BJ (cell line): ENCODE measurements at regions not wholly inside any gene's neighbourhood (a gene's known extent, or its start where the extent isn't known, plus 50 kb on each side); places are given as distances from the start of the nearest gene placed in this dataset.

Source experiments
- CTCF ChIA-PET: fragments of 350-600 bp; formaldehyde crosslinking; extraction: SDS; loops from one replicate; lab custom pipeline; 2021; ENCODE audit warnings: antibody characterized with exemption, inconsistent platforms; lab: Yijun Ruan, JAX
- POLR2A ChIA-PET: fragments of 300-600 bp; sonication (Branson Sonifier 250); formaldehyde crosslinking; extraction: SDS; loops from one replicate; lab custom pipeline; 2021; ENCODE audit warnings: antibody characterized with exemption; lab: Charles Lee
- DNase-seq: peaks from one replicate; pipeline ENCODE4 v3.0.0-alpha.2; 2011; ENCODE audit warnings: low read depth
- H3K27me3 ChIP-seq: 2 replicates; pipeline ENCODE4 v1.6.0; 2011; ENCODE audit warnings: low read length; ENCODE audit not compliant: control insufficient read depth, insufficient read depth
- H3K36me3 ChIP-seq: 2 replicates; pipeline ENCODE4 v1.5.1; 2011; ENCODE audit warnings: low read length; ENCODE audit not compliant: control insufficient read depth, insufficient read depth
- H3K4me3 ChIP-seq: 2 replicates; pipeline ENCODE4 v1.5.1; 2011; ENCODE audit warnings: low read depth, mild to moderate bottlenecking, control low read depth, low read length
- CTCF ChIP-seq: IDR thresholded peaks from 2 replicates; pipeline ENCODE4 v1.5.1; 2011; ENCODE audit warnings: low read depth, mild to moderate bottlenecking, control low read depth, inconsistent platforms, low read length, moderate library complexity; ENCODE audit not compliant: insufficient read depth

DNA sequence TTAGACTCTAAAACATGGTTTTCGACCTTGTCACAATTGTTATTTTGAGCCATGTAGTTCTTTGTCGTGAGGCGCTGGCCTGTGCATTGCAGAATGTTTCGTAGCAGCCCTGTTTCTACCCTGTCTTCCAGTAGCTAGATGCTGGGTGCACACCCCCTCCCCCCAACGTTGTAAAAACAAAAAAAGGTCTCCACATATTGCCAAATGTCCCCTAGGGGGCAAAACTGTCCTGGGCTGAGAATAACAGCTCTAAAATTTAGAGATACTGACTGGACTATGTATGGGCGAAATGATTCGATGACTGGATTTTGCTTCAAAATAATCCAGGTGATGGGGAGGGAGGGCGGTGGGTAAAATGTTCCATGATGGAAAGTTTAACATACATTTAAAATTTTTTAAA lies 126.1 kb upstream of the FUT8 start:
- DNase-seq = no peak
- Histone ChIP-seq H3K4me3 (no peak overlapping the region), H3K27me3 (no peaks in the 10 kb centered on the region), H3K36me3 (no peaks in the 10 kb centered on the region)
- POLR2A ChIA-PET = no interaction called here
- CTCF ChIA-PET = no interaction called here
- TF ChIP-seq CTCF = peak; percentile 27; the same call in 1 of the 2 replicates

DNA sequence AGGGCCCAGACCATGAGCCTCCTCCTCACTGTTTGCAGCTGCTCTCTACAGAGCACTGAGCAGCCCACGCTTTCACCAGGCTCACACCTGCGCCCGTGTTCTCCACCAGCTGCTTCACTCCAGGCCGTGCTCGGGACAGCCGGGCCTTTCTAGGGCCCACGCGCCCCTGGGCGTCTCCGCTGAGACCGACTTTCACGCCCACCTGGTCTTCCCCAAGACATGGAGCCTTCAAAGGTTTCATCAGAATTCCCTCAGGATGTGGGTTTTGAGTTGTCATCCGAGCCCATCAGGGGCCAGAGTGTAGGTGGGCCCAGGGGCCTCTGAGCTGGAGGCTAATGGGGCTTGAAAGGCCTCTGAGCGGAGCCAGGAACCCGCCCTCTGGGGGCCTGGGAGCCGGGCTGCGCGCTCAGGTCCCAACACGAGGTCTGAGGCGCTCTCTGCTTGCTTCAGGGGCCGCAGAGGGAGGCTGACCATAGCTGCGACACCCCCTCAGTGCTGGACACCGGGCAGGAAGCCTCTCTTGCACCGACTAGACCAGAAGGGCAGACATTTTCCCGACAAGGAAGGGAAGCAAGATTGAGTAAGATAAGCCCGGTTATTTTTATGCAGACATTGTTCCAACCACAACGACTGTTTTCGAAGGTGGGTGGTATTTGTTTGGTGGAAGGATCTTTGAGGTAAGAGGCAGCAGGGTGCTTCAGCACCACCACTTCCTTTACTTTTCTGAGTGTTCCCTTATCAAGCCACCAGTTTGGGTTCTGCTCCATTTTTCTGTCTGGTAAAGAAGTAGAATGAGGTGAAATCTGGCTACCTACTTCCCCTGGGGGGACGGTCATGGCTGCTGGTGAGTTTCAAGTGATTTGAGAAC lies 125.0 kb upstream of the FUT8 start:
- no peak for TF ChIP-seq CTCF
- H3K27me3 ChIP-seq = no peaks in the 10 kb centered on the region
- ChIA-PET POLR2A (no interaction called here), CTCF (interaction anchor here (1.4 kb wide), 1 partner anchor 13 kb away, joined by 3 read pairs; no protein-coding TSS in a partner anchor)
- no peak overlapping the region for H3K4me3 ChIP-seq
- no peaks in the 10 kb centered on the region for H3K36me3 ChIP-seq
- DNase-seq = no peak

- TF ChIP-seq CTCF = no peak
- DNase-seq = peak; percentile 51
- Histone ChIP-seq H3K36me3 (no peaks in the 10 kb centered on the region), H3K4me3 (no peak overlapping the region), H3K27me3 (no peaks in the 10 kb centered on the region)
- CTCF ChIA-PET = interaction anchor here (1.2 kb wide), 1 partner anchor 534 kb away, joined by 3 read pairs; no protein-coding TSS in a partner anchor
- POLR2A ChIA-PET = interaction anchor here (0.5 kb wide), 1 partner anchor 32 kb away, joined by 5 read pairs; no protein-coding TSS in a partner anchor
Observed at GRCh38 chr14:65290830-65291229, 121.7 kb upstream of the FUT8 start.

GRCh38 chr14:65291531-65291930 lies 121.0 kb upstream of the FUT8 start:
- no peaks in the 10 kb centered on the region for H3K27me3 ChIP-seq
- H3K36me3 ChIP-seq = no peaks in the 10 kb centered on the region
- CTCF ChIA-PET = interaction anchor here (1.2 kb wide), 1 partner anchor 533 kb away, joined by 3 read pairs; no protein-coding TSS in a partner anchor
- H3K4me3 ChIP-seq = no peak overlapping the region
- no peak for DNase-seq
- POLR2A ChIA-PET = interaction anchor here (0.5 kb wide), 1 partner anchor 33 kb away, joined by 5 read pairs; no protein-coding TSS in a partner anchor
- no peak for TF ChIP-seq CTCF

- POLR2A ChIA-PET = no interaction called here
- Histone ChIP-seq H3K27me3 (no peaks in the 10 kb centered on the region), H3K36me3 (no peaks in the 10 kb centered on the region), H3K4me3 (no peak overlapping the region)
- CTCF ChIA-PET = interaction anchor here (1.9 kb wide), 1 partner anchor 10 kb away, joined by 6 read pairs; no protein-coding TSS in a partner anchor
- TF ChIP-seq CTCF = no peak
- no peak for DNase-seq
Observed at GRCh38 chr14:65294816-65295215, 117.7 kb upstream of the FUT8 start.
